ENCODE measurements at regions not wholly inside any gene's neighbourhood (a gene's known extent, or its start where the extent isn't known, plus 50 kb on each side); places are given as distances from the start of the nearest gene placed in this dataset.

- TF ChIP-seq, protein P1, sequence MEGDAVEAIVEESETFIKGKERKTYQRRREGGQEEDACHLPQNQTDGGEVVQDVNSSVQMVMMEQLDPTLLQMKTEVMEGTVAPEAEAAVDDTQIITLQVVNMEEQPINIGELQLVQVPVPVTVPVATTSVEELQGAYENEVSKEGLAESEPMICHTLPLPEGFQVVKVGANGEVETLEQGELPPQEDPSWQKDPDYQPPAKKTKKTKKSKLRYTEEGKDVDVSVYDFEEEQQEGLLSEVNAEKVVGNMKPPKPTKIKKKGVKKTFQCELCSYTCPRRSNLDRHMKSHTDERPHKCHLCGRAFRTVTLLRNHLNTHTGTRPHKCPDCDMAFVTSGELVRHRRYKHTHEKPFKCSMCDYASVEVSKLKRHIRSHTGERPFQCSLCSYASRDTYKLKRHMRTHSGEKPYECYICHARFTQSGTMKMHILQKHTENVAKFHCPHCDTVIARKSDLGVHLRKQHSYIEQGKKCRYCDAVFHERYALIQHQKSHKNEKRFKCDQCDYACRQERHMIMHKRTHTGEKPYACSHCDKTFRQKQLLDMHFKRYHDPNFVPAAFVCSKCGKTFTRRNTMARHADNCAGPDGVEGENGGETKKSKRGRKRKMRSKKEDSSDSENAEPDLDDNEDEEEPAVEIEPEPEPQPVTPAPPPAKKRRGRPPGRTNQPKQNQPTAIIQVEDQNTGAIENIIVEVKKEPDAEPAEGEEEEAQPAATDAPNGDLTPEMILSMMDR (IDR thresholded peaks at IDR 0.05 in 8 of 11, conservative IDR thresholded peaks at IDR 0.05 in 3 of 11), result no peak
- TF ChIP-seq POLR2A (IDR thresholded peaks at IDR 0.05), result no peak
- TF ChIP-seq POLR2AphosphoS5 (IDR thresholded peaks at IDR 0.05), result no peak
Observed at GRCh38 chr4:108527723-108528122, 92.7 kb upstream of the RPL34 start.
